GM21825 (cell line): ENCODE measurements at regions not wholly inside any gene's neighbourhood (a gene's known extent, or its start where the extent isn't known, plus 50 kb on each side); places are given as distances from the start of the nearest gene placed in this dataset.

Experiments used
- ATAC-seq: cut with Tn5 transposase; IDR thresholded peaks from one replicate; pipeline ENCODE4 v1.9.1; 2021; ENCODE audit warnings: mild to moderate bottlenecking, moderate library complexity; ENCODE audit not compliant: unreplicated experiment

DNA sequence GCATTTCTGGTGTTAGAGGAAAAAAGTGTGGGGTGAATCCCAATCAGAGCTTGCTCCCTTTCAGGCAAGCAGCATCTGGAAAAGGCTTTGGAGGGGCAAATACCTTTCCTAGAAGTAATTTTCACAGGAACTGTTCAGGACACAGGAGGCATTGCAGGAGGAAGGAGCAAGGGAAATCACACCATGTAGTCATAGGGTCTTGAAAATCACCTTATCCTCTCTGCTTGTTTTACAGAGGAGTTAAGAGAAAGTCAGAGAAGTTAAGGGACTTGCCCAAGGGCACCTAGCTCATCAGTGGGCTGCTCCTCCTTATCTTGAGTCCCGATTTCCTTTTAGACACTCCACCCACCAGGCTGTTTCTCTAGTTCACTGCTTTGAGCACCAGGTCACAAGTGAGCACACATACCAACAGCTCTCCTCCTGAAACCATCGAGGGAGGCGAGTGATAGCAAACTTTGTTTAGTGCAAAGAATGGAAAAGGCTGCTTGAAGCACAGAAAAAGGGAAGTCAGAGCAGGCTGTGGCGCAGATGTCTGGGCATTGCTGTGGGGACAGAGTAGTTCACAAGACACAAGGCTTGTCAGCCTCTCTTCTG lies 89.2 kb upstream of the CXCR4 start:
- ATAC-seq: peak; percentile 60

DNA sequence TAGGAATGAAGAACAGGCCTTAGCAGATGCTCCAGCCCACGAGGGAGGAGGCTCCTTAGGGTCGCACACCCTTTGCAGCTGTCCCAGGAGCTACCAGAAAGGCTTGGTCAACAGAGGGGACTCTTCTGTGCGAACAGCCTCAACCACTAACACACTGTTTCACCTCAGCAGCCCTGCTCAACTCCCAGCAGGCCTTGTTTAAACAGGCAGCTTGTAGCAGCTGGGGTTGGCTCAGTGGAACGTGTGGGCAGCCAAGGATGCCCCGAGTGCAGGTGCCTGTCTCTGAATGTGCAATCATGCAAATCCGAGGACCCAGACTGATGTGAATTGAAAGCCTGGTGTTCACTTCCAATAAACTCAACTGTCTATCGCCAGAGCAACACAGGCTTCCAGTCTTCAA lies 88.7 kb upstream of the CXCR4 start:
- ATAC-seq: peak; percentile 92

DNA sequence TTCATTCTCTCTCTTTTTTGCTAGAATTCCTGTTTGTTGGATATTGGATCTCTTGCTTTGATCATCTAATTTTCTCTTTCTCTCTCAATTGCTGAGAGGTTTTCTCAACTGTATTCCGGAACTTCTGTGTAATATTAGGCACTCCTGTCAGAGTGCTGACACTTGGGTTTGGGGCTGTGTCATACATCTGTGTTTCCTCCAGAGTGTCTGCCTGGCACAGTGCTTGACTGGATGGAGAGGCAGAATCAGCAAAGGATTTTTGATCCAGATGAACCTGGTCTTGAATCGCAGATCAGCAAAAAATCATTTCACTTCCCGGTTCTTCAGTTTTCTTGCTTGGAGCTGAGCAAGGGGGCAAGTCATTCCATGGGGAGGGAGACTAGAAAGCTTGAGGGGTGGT lies 87.7 kb upstream of the CXCR4 start:
- no peak for ATAC-seq

DNA sequence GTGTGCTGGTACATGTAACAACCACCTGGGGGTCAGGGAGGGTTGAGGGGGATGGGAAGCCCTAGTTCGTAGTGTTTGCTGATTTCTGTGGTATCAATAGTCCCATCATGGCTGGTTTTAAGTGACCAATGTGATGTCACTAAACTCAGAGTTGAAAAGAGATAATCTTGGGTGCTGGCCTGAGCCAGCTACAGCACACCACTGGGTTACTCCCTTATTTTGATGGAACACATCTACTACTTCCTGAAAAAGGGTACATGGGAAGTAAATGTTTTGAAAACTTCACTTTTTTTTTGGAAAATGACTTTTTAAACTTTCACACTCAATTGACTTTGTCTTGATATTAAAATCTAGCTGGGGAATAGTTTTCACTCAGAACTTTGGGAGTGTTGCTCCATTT lies 87.0 kb upstream of the CXCR4 start:
- ATAC-seq: no peak

DNA sequence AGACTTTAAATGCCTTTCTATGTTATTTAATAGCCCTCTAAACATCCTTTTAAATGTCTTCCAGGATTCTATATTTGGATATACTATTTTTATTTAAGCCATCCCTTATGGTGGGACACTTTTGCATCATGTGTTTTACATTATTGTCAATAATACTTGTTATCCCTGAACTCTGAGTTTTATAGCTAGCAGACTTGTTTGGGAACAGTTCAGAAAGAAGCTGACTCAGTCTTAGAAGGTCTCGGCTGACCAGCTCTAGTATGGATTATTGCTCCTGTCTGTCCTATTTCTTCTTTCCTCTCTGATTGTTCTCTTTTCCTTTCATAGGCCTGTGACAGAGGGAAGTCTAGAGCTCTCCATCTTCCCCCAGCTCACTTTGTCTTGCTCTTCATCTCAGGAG lies 77.3 kb upstream of the CXCR4 start:
- ATAC-seq: no peak

DNA sequence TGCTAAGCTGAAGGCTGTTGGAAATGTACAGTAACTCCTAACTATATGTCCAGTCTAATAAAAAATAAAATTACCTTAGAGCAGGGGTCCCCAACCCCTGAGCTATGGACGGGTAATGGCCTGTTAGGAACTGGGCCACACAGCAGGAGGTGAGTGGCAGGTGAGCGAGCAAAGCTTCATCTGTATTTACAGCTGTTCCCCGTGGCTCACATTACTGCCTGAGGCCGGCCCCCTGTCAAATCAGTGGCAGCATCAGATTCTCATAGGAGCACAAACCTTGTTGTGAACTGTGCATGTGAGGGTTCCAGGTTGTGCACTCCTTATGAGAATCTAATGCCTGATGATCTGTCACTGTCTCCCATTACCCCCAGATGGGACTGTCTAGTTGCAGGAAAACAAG lies 73.1 kb upstream of the CXCR4 start:
- ATAC-seq: no peak

DNA sequence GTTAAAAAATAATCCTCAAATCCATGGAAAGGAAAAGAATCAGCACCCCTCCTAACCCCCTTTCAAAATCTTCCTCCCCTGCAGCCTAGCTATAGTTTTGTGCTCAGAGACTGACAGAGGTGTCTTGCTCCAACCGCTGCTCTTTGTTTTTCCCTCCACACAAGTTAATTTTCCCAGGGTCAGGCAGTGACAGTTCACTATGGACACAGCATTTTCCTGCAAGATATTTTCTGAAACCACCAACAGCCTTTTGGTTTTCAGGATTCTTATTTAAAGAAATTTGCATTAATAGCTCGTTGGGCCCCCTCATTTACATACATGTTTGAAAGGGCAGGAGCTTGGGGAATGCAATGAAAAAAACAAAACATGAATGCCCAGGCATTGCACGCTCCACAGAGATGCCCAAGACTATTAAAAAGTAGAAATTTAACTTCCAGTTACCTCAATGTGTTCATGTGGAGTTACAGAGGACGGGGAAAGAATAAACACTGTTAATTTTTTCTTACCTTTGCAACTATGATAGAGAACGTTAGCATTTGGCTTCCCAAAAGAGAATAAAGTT lies 71.4 kb upstream of the CXCR4 start:
- ATAC-seq: no peak

DNA sequence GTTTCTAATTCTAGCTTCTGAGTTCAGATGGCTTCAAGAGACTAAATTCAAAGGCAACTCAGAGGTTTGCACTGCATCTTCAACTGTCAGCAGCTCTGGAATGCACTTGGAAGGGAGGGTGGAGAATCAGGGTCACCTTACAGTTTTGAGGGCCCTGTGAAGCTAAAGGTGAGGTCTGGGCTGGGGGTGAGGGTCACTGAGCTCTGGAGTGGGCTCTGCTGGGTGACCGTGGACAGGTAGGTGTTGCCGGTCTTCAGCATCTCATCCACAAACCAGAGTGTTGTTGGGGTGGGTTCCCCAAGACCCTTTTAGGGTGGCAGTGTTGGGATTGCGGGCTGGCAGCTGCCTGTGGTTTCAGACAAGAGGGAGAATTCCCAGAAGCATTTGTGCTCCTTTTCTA lies 70.1 kb upstream of the CXCR4 start:
- ATAC-seq: no peak

DNA sequence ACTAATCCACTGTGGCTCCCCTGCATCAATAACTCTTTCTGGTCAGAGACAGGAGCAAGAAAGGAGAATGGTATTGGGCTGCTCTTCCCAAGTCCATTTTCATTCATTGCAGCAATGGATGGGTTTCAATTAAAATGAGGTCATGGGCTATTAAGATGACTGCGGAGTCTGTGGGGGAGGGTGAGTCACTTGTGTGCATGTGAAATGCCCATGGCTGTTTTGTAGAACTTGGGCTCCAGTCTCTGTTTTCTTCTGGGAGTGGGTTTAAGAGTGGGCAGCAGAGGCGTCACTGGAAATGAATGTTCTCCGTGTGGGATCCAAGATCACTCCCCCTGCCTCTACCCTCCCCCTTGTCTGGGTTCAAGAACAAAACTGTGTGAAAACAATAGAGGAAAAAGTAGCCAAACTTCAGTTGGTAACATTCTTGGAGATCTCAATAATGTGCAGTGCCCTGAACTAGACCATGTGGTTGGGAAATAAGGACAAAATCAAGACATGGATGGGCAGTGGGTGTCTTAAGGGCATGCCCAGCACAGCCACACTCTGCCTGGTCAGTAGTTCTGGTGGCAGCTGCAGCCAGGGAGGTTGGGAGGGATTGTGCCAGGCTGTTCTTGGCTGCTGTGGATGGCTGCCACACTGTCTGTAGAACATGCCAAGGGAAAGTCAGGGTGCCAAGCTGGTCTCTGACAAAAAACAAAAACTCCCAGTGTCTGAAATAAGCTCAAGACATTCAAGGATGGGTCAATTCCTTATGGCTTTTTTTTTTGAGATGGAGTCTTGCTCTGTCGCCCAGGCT lies 68.2 kb upstream of the CXCR4 start:
- no peak for ATAC-seq

DNA sequence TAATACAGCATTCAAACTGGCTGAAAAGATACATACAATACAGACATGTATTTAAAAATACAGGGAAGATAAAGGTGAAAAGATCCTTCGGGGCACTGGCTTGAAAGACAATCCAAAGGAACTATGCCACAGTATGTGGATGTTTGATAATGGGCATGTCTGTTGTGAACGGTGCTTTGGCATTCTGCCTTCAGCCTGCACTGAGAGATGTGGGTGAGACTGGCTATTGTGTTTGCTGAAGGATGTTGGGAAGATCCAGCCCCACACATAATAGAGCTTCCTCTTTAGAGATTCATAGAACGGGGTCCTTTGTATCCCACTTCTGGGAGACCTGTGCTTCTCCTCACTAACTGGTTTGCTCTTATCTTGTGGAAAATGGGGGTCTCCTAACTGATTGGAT lies 65.1 kb upstream of the CXCR4 start:
- no peak for ATAC-seq

DNA sequence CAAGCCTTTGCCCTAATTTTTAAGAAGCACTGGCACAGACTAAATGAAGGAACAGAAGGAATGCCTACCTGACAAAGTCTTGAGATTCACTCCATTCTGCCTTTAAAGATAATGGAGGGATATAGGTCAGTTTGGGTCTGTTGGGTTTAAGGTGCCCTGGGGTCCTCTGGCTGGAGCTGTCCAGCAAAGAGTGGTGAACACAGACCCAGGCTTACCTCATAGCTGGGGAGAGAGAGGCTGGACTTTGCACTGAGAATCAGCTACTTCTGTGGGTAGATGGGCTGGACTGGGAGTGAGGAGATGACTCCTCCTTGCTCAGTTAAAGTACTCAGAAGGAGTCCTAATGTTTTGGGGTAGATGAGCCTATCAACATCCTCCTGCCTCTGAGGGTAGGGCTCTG lies 64.4 kb upstream of the CXCR4 start:
- ATAC-seq: no peak

DNA sequence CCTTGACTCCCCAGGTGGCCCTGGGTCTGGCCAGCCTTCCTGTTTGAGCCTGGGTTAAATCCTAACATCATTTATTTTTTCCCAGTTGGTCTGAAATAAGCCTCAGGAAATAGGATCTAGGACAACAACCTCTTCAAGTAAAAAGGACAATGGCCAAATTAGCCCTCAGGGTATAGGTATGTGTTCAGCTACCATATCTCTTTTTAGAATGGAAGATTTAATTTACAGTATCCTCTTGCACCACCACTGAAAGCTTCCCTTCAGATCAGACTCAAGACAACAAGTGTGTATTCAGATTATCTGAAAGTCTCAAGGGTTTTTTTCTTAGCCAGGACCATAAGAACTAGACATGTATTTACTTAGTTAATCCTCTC lies 61.6 kb upstream of the CXCR4 start:
- ATAC-seq: no peak

DNA sequence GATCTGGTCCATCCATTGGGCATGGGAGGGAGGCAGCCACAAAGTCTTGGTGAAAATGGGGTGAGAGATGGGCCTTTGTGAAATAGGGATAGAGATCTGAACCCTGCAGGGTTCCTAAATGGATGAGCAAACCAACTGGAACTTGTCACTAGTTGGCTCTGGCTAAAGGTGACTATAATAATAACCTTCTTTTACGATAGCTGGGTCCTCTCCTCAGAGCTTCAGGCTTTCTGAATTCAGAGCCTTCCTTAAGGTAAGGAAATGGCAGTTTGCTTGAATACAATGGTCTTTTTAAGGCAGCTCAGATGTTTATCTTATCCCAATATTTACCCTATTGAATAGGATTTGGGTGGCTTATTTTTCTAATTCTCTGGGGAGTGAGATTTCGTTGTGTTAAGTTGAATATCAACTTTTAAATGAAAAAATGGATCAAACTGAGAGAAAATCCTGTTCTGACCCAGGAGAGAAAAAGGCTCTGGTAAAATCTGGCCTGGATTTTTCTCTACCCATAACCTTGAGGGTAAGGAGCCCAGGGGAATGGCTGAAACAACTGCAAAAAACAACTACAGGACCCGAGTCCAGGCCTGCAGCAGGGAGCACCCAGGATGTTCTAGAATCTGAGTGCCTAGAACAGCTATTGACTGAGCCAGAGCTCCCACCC lies 61.1 kb upstream of the CXCR4 start:
- no peak for ATAC-seq

DNA sequence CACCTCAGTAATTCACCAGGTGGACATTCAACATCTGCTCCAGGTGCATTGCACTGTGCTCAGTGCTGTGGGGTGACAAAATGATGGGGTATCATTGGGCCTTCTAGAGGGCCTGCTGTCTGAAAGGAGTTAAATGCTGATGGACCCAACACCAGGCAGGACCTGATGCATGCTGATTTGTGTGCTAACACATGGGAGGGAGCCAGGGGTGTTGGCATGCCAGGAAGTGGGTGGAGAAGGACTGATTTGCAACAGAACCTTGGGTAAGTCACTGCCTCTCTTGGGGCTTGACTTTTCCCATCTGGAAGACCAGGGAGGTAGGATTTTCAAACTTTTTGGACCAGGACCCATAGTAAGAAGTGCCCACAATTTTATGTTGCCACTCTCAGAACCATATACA lies 57.9 kb upstream of the CXCR4 start:
- no peak for ATAC-seq

DNA sequence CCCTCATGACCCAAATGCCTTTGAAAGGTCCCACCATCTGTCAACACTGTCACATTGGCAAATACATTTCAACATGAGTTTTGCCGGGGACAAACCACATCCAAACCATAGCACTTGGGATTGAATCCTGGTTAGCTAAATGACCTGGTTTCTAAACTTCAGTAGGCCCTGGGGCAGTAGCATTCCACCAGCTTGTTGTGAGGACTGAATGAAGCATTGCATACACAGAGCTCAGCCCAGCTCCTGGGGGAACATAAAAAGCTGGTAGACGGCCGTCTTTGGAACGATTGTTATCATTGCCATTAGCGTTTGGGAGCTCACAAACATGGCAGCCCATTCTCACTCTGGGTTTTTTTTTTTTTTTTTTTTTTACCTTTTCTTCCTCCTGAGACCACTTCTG lies 57.5 kb upstream of the CXCR4 start:
- no peak for ATAC-seq

DNA sequence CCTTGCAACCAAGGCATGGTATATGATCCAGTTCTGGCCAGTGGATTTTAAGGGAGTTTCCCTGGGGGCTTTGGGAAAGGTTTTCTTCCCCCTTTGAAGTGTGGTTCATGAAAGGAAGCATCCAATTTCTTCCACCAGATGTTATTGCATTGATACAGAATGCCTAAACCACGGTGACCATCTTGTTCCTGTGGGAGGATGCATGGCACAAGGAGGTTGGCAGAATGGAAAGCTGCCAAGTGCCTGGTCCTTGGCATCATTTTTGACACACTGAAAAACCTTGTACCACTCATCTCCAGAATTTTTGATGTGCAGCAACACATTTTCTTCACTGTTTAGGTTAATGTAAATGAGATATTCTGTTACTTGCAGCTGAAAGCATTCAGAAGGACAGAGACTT lies 55.2 kb upstream of the CXCR4 start:
- no peak for ATAC-seq

DNA sequence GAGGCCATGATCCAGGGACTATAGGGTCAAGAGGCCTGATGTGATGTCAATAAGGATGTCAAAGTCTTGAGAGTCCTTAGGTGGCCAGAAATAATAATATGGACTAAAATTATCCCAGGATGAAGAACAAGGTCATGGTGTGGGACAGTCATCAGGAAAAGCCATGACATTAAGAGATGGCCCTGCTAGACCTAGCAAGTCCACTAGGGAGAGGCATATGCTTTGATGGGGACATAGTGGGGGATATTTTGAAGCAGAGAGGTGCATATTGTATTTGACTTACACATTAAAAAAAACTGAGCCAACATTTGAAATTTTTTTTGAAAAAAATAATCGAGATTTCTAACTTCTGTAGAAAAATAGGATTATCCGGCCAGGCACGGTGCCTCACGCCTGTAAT lies 53.3 kb upstream of the CXCR4 start:
- no peak for ATAC-seq

DNA sequence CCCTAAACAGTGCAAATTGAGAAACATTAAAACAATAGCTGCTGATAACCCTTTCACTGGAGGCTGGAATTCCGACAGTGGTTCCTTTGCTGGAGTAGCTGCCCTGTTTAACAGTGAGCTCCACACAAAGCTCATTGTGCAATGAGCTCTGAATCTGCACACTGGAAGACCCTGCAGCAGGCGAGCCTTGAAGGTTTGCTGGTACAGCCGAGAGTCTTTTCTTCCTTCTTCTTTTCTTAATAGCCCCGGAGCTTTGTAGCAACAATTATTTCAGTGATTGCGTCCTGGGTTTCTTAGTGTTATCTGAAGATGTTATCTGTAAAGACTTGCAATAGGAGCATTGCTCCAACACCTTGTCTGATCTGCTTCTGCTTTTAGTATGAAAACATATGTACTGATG lies 50.8 kb upstream of the CXCR4 start:
- no peak for ATAC-seq

DNA sequence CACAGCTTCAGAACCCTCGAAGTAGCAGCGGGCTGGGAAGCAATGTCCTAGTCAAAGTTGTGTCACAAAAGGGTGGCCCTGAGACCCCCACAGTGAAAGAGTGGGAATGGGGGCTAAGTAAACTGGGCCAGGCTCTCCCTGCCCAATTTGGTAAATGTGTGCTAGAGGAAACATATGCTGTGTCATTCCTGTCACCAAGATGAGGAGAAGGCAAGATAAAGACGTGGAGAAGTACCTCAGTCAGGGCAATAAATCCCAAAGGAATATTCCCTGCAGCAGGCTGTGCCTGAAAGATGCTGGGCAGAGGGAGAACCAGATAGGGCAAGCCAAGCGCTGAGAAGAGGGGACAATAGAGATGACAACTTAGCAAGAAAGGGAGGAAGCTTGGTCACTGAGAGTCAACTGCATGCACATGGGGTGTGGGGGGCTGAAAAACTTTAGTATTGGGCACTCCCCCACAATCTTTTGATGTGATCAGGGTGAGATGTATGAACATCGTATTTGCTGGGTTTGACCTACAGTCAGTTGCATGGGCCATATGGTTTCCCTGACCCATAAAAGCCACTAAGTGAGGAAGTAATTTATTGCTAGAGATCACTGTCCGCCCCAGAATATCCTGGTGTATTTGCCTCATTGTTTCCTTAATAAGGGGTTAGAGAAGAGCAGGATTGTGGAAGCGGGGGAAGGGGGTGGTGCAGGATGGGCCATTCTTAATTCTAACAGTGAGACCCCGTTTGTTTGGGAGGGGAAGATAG lies 49.9 kb upstream of the CXCR4 start:
- no peak for ATAC-seq
